Stomach (tissue), 8 donors: ENCODE measurements at regions not wholly inside any gene's neighbourhood (a gene's known extent, or its start where the extent isn't known, plus 50 kb on each side); places are given as distances from the start of the nearest gene placed in this dataset.

Source experiments
- DNase-seq, 2 donors: peaks; one replicate each; pipeline versions ENCODE4 v3.0.0 to v3.0.0-alpha.2; 2013 to 2019
- H3K27ac ChIP-seq, 5 donors: fragments of 200-600 bp in 4 of 5; sonication (generic) in 4 of 5; one replicate each; pipeline ENCODE4 v1.5.1; 2013 to 2019; ENCODE audit warnings: mild to moderate bottlenecking in 1 of 5, moderate library complexity in 1 of 5
- H3K27me3 ChIP-seq, 3 donors: fragments of 200-600 bp; sonication (generic); one replicate each; pipeline ENCODE4 v1.5.1; 2017 to 2019; ENCODE audit warnings: mixed run types in 1 of 3
- H3K36me3 ChIP-seq, 4 donors: fragments of 200-600 bp; sonication (generic); 1 replicate in 3 of 4; 2 replicates in 1 of 4; pipeline ENCODE4 v1.5.1; 2016 to 2019
- H3K4me1 ChIP-seq, 4 donors: fragments of 200-600 bp; sonication (generic); one replicate each; pipeline ENCODE4 v1.5.1; 2016 to 2019
- H3K4me3 ChIP-seq, 4 donors: fragments of 200-600 bp; sonication (generic) in 3 of 4; one replicate each; pipeline ENCODE4 v1.5.1; 2016 to 2019; ENCODE audit warnings: mild to moderate bottlenecking in 1 of 4
- H3K9me3 ChIP-seq, 4 donors: fragments of 200-600 bp; sonication (generic); one replicate each; pipeline ENCODE4 v1.5.1; 2016 to 2019
- CTCF ChIP-seq, 7 experiments: fragments of 450-650 bp in 4 of 7; fragments of 200-600 bp in 3 of 7; sonication (generic) in 3 of 7; IDR thresholded peaks; one replicate each; pipeline ENCODE4 v1.5.1; 2016 to 2019; ENCODE audit warnings: antibody characterized with exemption in 7 of 7, control low read depth in 2 of 7, mild to moderate bottlenecking in 1 of 7
- EP300 ChIP-seq: sonication (generic); formaldehyde crosslinking; IDR thresholded peaks from one replicate; pipeline ENCODE4 v1.6.1; 2017; ENCODE audit warnings: antibody characterized with exemption
- POLR2A ChIP-seq, 4 donors: fragments of 450-650 bp; IDR thresholded peaks; one replicate each; pipeline ENCODE4 v1.6.1; 2016; ENCODE audit warnings: antibody characterized with exemption in 4 of 4, control low read depth in 2 of 4, mild to moderate bottlenecking in 1 of 4, moderate library complexity in 1 of 4
- POLR2AphosphoS5 ChIP-seq, 3 donors: sonication (generic); formaldehyde crosslinking; IDR thresholded peaks; one replicate each; pipeline ENCODE4 v1.6.1; 2016; ENCODE audit warnings: antibody characterized with exemption in 3 of 3
- WGBS, 5 donors: extraction: QIAGEN DNeasy Blood & Tissue Kit in 3 of 5; methylation state at CpG; one replicate each; pipeline versions ENCODE4 v1.1.5 to v1.1.7; 2013 to 2018; 5-methylcytosine and 5-hydroxymethylcytosine counted together
- intact Hi-C: fragments of 100-400 bp; cut with DNase I; formaldehyde crosslinking; loops from one replicate; pipeline ENCODE4 v1.15.1; 2023; ENCODE audit warnings: low total_unique reads
- donor health status: healthy with polysubstance abuse.
- donor health status: Bipolar disorder and iron deficiency.
- donor health status: healthy.

- Histone ChIP-seq H3K4me3 (no peak overlapping the region), H3K9me3 (no peaks in the 10 kb centered on the region), H3K36me3 (no peaks in the 10 kb centered on the region), H3K4me1 (no peaks in the 10 kb centered on the region), H3K27ac (no peak overlapping the region), H3K27me3 (no peaks in the 10 kb centered on the region)
- no peak for TF ChIP-seq POLR2A (IDR thresholded peaks at IDR 0.05)
- TF ChIP-seq EP300, result no peak
- no peak for TF ChIP-seq CTCF (IDR thresholded peaks at IDR 0.05)
- TF ChIP-seq POLR2AphosphoS5 (IDR thresholded peaks at IDR 0.05), result no peak
- intact Hi-C loops, result loop anchor here (10.0 kb wide), 1 partner anchor 883 kb away; no protein-coding TSS in a partner anchor
- no peak for DNase-seq
Measured at GRCh38 chr5:155941340-155941739, 385.6 kb upstream of the SGCD start.

GRCh38 chr5:155943516-155944407, 383.2 kb upstream of the SGCD start:
- WGBS, 5 donors, result 12 to 25% (median 15%) methylated on average over 2 of the region's 2 CpGs
- H3K4me1 ChIP-seq, result no peaks in the 10 kb centered on the region
- peak in 1 of 2 donors; percentile 85 for DNase-seq
- no peak overlapping the region for H3K27ac ChIP-seq
- H3K9me3 ChIP-seq, result no peaks in the 10 kb centered on the region
- peak in 4 of 7 experiments; percentile 40 to 61 (median 50) for TF ChIP-seq CTCF (IDR thresholded peaks at IDR 0.05)
- TF ChIP-seq EP300, result no peak
- no peaks in the 10 kb centered on the region for H3K27me3 ChIP-seq
- no peak overlapping the region for H3K4me3 ChIP-seq
- intact Hi-C loops, result loop anchor here (10.0 kb wide), 1 partner anchor 881 kb away; no protein-coding TSS in a partner anchor
- H3K36me3 ChIP-seq, result no peaks in the 10 kb centered on the region

GRCh38 chr5:155947394-155948062, 379.4 kb upstream of the SGCD start:
- no peak for TF ChIP-seq EP300
- no peak for TF ChIP-seq POLR2A (IDR thresholded peaks at IDR 0.05)
- no peak for TF ChIP-seq CTCF (IDR thresholded peaks at IDR 0.05)
- TF ChIP-seq POLR2AphosphoS5 (IDR thresholded peaks at IDR 0.05), result no peak
- 54 to 77% (median 60%) methylated on average over 4 of the region's 4 CpGs for WGBS, 5 donors
- intact Hi-C loops, result loop anchor here (10.0 kb wide), 1 partner anchor 877 kb away; no protein-coding TSS in a partner anchor
- H3K4me1 ChIP-seq, result no peaks in the 10 kb centered on the region
- no peaks in the 10 kb centered on the region for H3K27me3 ChIP-seq
- H3K9me3 ChIP-seq, result no peaks in the 10 kb centered on the region
- no peaks in the 10 kb centered on the region for H3K36me3 ChIP-seq
- no peak overlapping the region for H3K4me3 ChIP-seq
- no peak for DNase-seq
- no peak overlapping the region for H3K27ac ChIP-seq

- intact Hi-C loops, result loop anchor here (10.0 kb wide), 1 partner anchor 876 kb away; no protein-coding TSS in a partner anchor
- TF ChIP-seq EP300 (no peak), POLR2AphosphoS5 (IDR thresholded peaks at IDR 0.05) (no peak), CTCF (IDR thresholded peaks at IDR 0.05) (no peak), POLR2A (IDR thresholded peaks at IDR 0.05) (no peak)
- Histone ChIP-seq H3K9me3 (no peaks in the 10 kb centered on the region), H3K4me3 (no peak overlapping the region), H3K36me3 (no peaks in the 10 kb centered on the region), H3K4me1 (no peaks in the 10 kb centered on the region), H3K27me3 (no peaks in the 10 kb centered on the region), H3K27ac (no peak overlapping the region)
- 72 to 83% (median 81%) methylated on average over 3 of the region's 3 CpGs for whole genome bisulfite sequencing, 5 donors
- DNase-seq, result no peak
Measured at GRCh38 chr5:155948576-155948975, 378.4 kb upstream of the SGCD start.
